ENCODE measurements at regions not wholly inside any gene's neighbourhood (a gene's known extent, or its start where the extent isn't known, plus 50 kb on each side); places are given as distances from the start of the nearest gene placed in this dataset.

DNA sequence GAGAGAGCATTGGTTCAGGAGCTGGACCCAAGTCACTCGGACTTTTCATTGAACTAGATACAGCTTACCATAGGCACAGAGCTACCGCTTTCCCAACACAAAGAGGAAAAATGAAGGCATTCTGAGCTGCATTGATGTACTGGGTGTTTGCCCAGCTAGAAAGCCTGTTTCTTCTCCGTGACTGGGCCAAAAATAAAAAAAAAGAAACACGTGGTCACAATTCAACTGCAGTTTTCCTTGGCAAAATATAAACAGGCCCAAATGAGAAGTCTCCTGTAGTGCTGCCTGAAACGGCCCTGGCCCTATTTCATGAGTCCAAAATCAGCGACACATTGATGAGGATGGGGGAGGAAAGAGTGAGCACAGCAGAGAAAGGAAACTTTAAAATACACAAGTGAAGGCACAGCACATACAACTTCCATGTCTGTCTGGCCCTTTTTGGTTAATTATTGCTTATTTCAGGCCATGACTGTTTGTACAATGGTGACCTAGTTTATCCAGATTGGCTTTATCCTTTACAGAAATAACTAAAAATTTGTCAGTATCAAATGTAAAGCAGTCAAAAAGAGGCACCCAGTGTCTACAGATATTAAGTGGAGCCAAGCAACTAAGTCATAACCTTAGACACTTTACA is 179.7 kb downstream of the ICOS start:
- Histone ChIP-seq H3K9me3 (ENCODE audit: low read length) (no peaks in the 10 kb centered on the region), H3K27ac (ENCODE audit: low read depth, low read length, poor library complexity, severe bottlenecking) (no peak overlapping the region), H3K79me2 (ENCODE audit: insufficient read depth, low read depth, low read length) (no peaks in the 10 kb centered on the region), H4K20me1 (ENCODE audit: insufficient read depth, low read length) (no peaks in the 10 kb centered on the region), H3K4me2 (ENCODE audit: low read length) (no peak overlapping the region), H3K4me3 (ENCODE audit: low read depth, low read length, poor library complexity, severe bottlenecking) (no peak overlapping the region), H3K4me1 (ENCODE audit: insufficient read depth, low read length, poor library complexity, severe bottlenecking) (no peaks in the 10 kb centered on the region), H3K9me2 (ENCODE audit: insufficient read depth, low read length) (no peaks in the 10 kb centered on the region), H3K36me3 (ENCODE audit: insufficient read depth, low read length) (no peaks in the 10 kb centered on the region), H2AFZ (ENCODE audit: low read length) (no peak overlapping the region)
- DNase-seq (ENCODE audit: low spot score): no peak
- ChIA-PET POLR2A (no interaction called here), CTCF (ENCODE audit: unreplicated experiment) (no interaction called here)
- BruUV-seq (replicated peaks): no TSS peak
- TF ChIP-seq EZH2phosphoT487 (IDR thresholded peaks at IDR 0.05; ENCODE audit: borderline replicate concordance, low read depth, low read length): no peak
- no peak for TF ChIP-seq CTCF (conservative IDR thresholded peaks at IDR 0.05; ENCODE audit: low read length)
- intact Hi-C loops (cut with micrococcal nuclease; ENCODE audit: unreplicated experiment): no loop called here

- no peak for DNase-seq (ENCODE audit: low spot score)
- no peaks in the 10 kb centered on the region for H3K79me2 ChIP-seq (ENCODE audit: insufficient read depth, low read depth, low read length)
- no peak overlapping the region for H2AFZ ChIP-seq (ENCODE audit: low read length)
- intact Hi-C loops (cut with micrococcal nuclease; ENCODE audit: unreplicated experiment): no loop called here
- POLR2A ChIA-PET: no interaction called here
- no TSS peak for BruUV-seq (replicated peaks)
- H4K20me1 ChIP-seq (ENCODE audit: insufficient read depth, low read length): no peaks in the 10 kb centered on the region
- no peaks in the 10 kb centered on the region for H3K36me3 ChIP-seq (ENCODE audit: insufficient read depth, low read length)
- H3K9me2 ChIP-seq (ENCODE audit: insufficient read depth, low read length): no peaks in the 10 kb centered on the region
- no peaks in the 10 kb centered on the region for H3K4me1 ChIP-seq (ENCODE audit: insufficient read depth, low read length, poor library complexity, severe bottlenecking)
- H3K27ac ChIP-seq (ENCODE audit: low read depth, low read length, poor library complexity, severe bottlenecking): no peak overlapping the region
- H3K9me3 ChIP-seq (ENCODE audit: low read length): no peaks in the 10 kb centered on the region
- no peak for TF ChIP-seq CTCF (conservative IDR thresholded peaks at IDR 0.05; ENCODE audit: low read length)
- no peak for TF ChIP-seq EZH2phosphoT487 (IDR thresholded peaks at IDR 0.05; ENCODE audit: borderline replicate concordance, low read depth, low read length)
- H3K4me2 ChIP-seq (ENCODE audit: low read length): no peak overlapping the region
- CTCF ChIA-PET (ENCODE audit: unreplicated experiment): no interaction called here
- no peak overlapping the region for H3K4me3 ChIP-seq (ENCODE audit: low read depth, low read length, poor library complexity, severe bottlenecking)
These were observed 185.9 kb downstream of the ICOS start for GRCh38 chr2:204122425-204122824.

GRCh38 chr2:204124140-204124750 is 187.7 kb downstream of the ICOS start:
- no peaks in the 10 kb centered on the region for H3K36me3 ChIP-seq (ENCODE audit: insufficient read depth, low read length)
- no peak for TF ChIP-seq EZH2phosphoT487 (IDR thresholded peaks at IDR 0.05; ENCODE audit: borderline replicate concordance, low read depth, low read length)
- TF ChIP-seq CTCF (conservative IDR thresholded peaks at IDR 0.05; ENCODE audit: low read length): no peak
- H4K20me1 ChIP-seq (ENCODE audit: insufficient read depth, low read length): no peaks in the 10 kb centered on the region
- H3K27ac ChIP-seq (ENCODE audit: low read depth, low read length, poor library complexity, severe bottlenecking): no peak overlapping the region
- DNase-seq (ENCODE audit: low spot score): no peak
- no peaks in the 10 kb centered on the region for H3K4me1 ChIP-seq (ENCODE audit: insufficient read depth, low read length, poor library complexity, severe bottlenecking)
- no peaks in the 10 kb centered on the region for H3K9me2 ChIP-seq (ENCODE audit: insufficient read depth, low read length)
- ChIA-PET CTCF (ENCODE audit: unreplicated experiment) (no interaction called here), POLR2A (no interaction called here)
- H3K9me3 ChIP-seq (ENCODE audit: low read length): no peaks in the 10 kb centered on the region
- H3K79me2 ChIP-seq (ENCODE audit: insufficient read depth, low read depth, low read length): no peaks in the 10 kb centered on the region
- H2AFZ ChIP-seq (ENCODE audit: low read length): no peak overlapping the region
- H3K4me2 ChIP-seq (ENCODE audit: low read length): no peak overlapping the region
- BruUV-seq (replicated peaks): no TSS peak
- intact Hi-C loops (cut with micrococcal nuclease; ENCODE audit: unreplicated experiment): no loop called here
- no peak overlapping the region for H3K4me3 ChIP-seq (ENCODE audit: low read depth, low read length, poor library complexity, severe bottlenecking)
